IMR-90 (cell line): ENCODE measurements at regions not wholly inside any gene's neighbourhood (a gene's known extent, or its start where the extent isn't known, plus 50 kb on each side); places are given as distances from the start of the nearest gene placed in this dataset.
A peak's percentile ranks its signal among the peaks of the same experiment; 100 is the strongest.

Experiments
- ATAC-seq: fragments of 200-7000 bp; cut with Tn5 transposase; 2 replicates; pipeline ENCODE4 v1.9.1; 2020; ENCODE audit warnings: low read depth, mild to moderate bottlenecking, moderate library complexity
- BruUV-seq: library from RNA; stranded (reverse); fragments of 400-500 nt; replicated peaks from 2 replicates; lab custom pipeline; 2021; lab: Mats Ljungman, UMichigan
- CTCF ChIA-PET: fragments of 300-600 bp; formaldehyde crosslinking; extraction: SDS; loops from one replicate; lab custom pipeline; 2021; ENCODE audit warnings: antibody characterized with exemption; lab: Yijun Ruan, JAX
- POLR2A ChIA-PET: fragments of 300-600 bp; sonication (Branson Sonifier 250); formaldehyde crosslinking; loops from one replicate; lab custom pipeline; 2022; ENCODE audit warnings: antibody characterized with exemption; ENCODE audit not compliant: unreplicated experiment; lab: Charles Lee
- DNase-seq: peaks from one replicate; pipeline ENCODE4 v3.0.0; 2013
- H2AFZ ChIP-seq: replicated peaks from 2 replicates; pipeline ENCODE3; 2013; ENCODE audit warnings: low read length, mild to moderate bottlenecking; ENCODE audit not compliant: poor library complexity
- H2AK5ac ChIP-seq: 2 replicates; pipeline ENCODE4 v1.6.1; 2013; ENCODE audit warnings: low read depth, low read length, inconsistent platforms
- H2AK9ac ChIP-seq: replicated peaks from 2 replicates; pipeline ENCODE3; 2013; ENCODE audit warnings: mild to moderate bottlenecking, low read depth, low read length, moderate library complexity; ENCODE audit not compliant: poor library complexity
- H2BK120ac ChIP-seq: 2 replicates; pipeline ENCODE4 v1.6.1; 2013; ENCODE audit warnings: low read depth, low read length, inconsistent platforms
- H2BK15ac ChIP-seq: 3 replicates; pipeline ENCODE4 v1.6.1; 2013; ENCODE audit warnings: low read depth, low read length, inconsistent platforms
- H2BK20ac ChIP-seq: 2 replicates; pipeline ENCODE4 v1.6.1; 2013; ENCODE audit warnings: low read depth, mild to moderate bottlenecking, inconsistent platforms, low read length, moderate library complexity
- H2BK5ac ChIP-seq: 2 replicates; pipeline ENCODE4 v1.6.1; 2013; ENCODE audit warnings: mild to moderate bottlenecking, low read depth, low read length, inconsistent platforms; ENCODE audit not compliant: poor library complexity, severe bottlenecking
- H3K14ac ChIP-seq: replicated peaks from 2 replicates; pipeline ENCODE4 v1.6.1; 2013; ENCODE audit warnings: low read depth, low read length, inconsistent platforms
- H3K18ac ChIP-seq: 2 replicates; pipeline ENCODE4 v1.6.1; 2013; ENCODE audit warnings: low read depth, low read length, control low read depth
- H3K23ac ChIP-seq: 2 replicates; pipeline ENCODE4 v1.6.1; 2013; ENCODE audit warnings: low read depth, low read length, inconsistent platforms
- H3K27ac ChIP-seq: 2 replicates; pipeline ENCODE4 v1.5.1; 2013; ENCODE audit warnings: mild to moderate bottlenecking, control low read depth, low read length; ENCODE audit not compliant: insufficient read depth
- H3K27me3 ChIP-seq: 2 replicates; pipeline ENCODE4 v1.6.1; 2013; ENCODE audit warnings: low read length; ENCODE audit not compliant: control insufficient read depth, insufficient read depth
- H3K36me3 ChIP-seq: 2 replicates; pipeline ENCODE4 v1.6.1; 2013; ENCODE audit warnings: low read length, mixed read lengths; ENCODE audit not compliant: control insufficient read depth, insufficient read depth
- H3K4ac ChIP-seq: 2 replicates; pipeline ENCODE4 v1.6.1; 2013; ENCODE audit warnings: low read depth, low read length, inconsistent platforms
- H3K4me1 ChIP-seq: 2 replicates; pipeline ENCODE4 v1.6.1; 2013; ENCODE audit warnings: low read length, mixed read lengths; ENCODE audit not compliant: control insufficient read depth, insufficient read depth
- H3K4me2 ChIP-seq: 2 replicates; pipeline ENCODE4 v1.6.1; 2013; ENCODE audit warnings: low read depth, mild to moderate bottlenecking, control low read depth, low read length, moderate library complexity
- H3K4me3 ChIP-seq: 2 replicates; pipeline ENCODE4 v1.5.1; 2013; ENCODE audit warnings: low read depth, mild to moderate bottlenecking, control low read depth, low read length, moderate library complexity; ENCODE audit not compliant: insufficient read depth
- H3K56ac ChIP-seq: 2 replicates; pipeline ENCODE4 v1.6.1; 2013; ENCODE audit warnings: low read length, inconsistent platforms; ENCODE audit not compliant: insufficient read depth; ENCODE audit errors: extremely low read depth
- H3K79me1 ChIP-seq, 2 experiments: 2 replicates each; pipeline ENCODE4 v1.6.1; 2013; ENCODE audit warnings: low read length in 2 of 2, inconsistent platforms in 1 of 2, low read depth in 1 of 2
- H3K9ac ChIP-seq: 2 replicates; pipeline ENCODE4 v1.6.1; 2013; ENCODE audit warnings: low read depth, low read length, control low read depth
- H3K9me1 ChIP-seq: 2 replicates; pipeline ENCODE4 v1.6.1; 2013; ENCODE audit warnings: low read length, inconsistent platforms; ENCODE audit not compliant: insufficient read depth
- H3K9me3 ChIP-seq: 2 replicates; pipeline ENCODE4 v1.6.1; 2013; ENCODE audit warnings: low read length; ENCODE audit not compliant: control insufficient read depth, insufficient read depth
- H4K20me1 ChIP-seq: 2 replicates; pipeline ENCODE4 v1.6.1; 2013; ENCODE audit warnings: low read length, inconsistent platforms; ENCODE audit not compliant: insufficient read depth
- H4K5ac ChIP-seq: 2 replicates; pipeline ENCODE4 v1.6.1; 2013; ENCODE audit warnings: mild to moderate bottlenecking, low read depth, low read length, control low read depth
- H4K8ac ChIP-seq, 2 experiments: 2 replicates each; pipeline ENCODE4 v1.6.1; 2013; ENCODE audit warnings: low read depth in 2 of 2, low read length in 2 of 2, control low read depth in 1 of 2, inconsistent platforms in 1 of 2
- H4K91ac ChIP-seq: 2 replicates; pipeline ENCODE4 v1.6.1; 2013; ENCODE audit warnings: low read depth, low read length, inconsistent platforms; ENCODE audit not compliant: insufficient read depth
- MAFK ChIP-seq: IDR thresholded peaks from 2 replicates; pipeline ENCODE4 v1.6.1; 2012; ENCODE audit warnings: low read depth, low read length, improper control_type of control experiment
- RFX5 ChIP-seq: IDR thresholded peaks from 2 replicates; pipeline ENCODE4 v1.8.0; 2012; ENCODE audit warnings: low read depth, mild to moderate bottlenecking, low read length, moderate library complexity
- WGBS, 2 experiments: methylation state at CpG; one replicate each; pipeline versions ENCODE4 v1.1.5 to v1.1.7; 2013; ENCODE audit warnings: missing lambda C conversion rate in 2 of 2; ENCODE audit not compliant: insufficient read length in 1 of 2; ENCODE audit errors: extremely low coverage in 2 of 2; 5-methylcytosine and 5-hydroxymethylcytosine counted together
- dilution Hi-C: fragments of 300-500 bp; cut with HindIII; formaldehyde crosslinking; loops from one replicate; pipeline ENCODE4 v1.14.3; 2018; ENCODE audit warnings: low sequenced_read_pairs; ENCODE audit not compliant: unreplicated experiment
- in situ Hi-C: fragments of 300-500 bp; cut with MboI; formaldehyde crosslinking; loops from 3 replicates; pipeline ENCODE4 v1.14.3; 2019; ENCODE audit warnings: low sequenced_read_pairs, inconsistent platforms, mixed read lengths
- intact Hi-C: fragments of 100-400 bp; cut with micrococcal nuclease; formaldehyde crosslinking; loops from 2 replicates; pipeline ENCODE4 v1.10.0; 2022

DNA sequence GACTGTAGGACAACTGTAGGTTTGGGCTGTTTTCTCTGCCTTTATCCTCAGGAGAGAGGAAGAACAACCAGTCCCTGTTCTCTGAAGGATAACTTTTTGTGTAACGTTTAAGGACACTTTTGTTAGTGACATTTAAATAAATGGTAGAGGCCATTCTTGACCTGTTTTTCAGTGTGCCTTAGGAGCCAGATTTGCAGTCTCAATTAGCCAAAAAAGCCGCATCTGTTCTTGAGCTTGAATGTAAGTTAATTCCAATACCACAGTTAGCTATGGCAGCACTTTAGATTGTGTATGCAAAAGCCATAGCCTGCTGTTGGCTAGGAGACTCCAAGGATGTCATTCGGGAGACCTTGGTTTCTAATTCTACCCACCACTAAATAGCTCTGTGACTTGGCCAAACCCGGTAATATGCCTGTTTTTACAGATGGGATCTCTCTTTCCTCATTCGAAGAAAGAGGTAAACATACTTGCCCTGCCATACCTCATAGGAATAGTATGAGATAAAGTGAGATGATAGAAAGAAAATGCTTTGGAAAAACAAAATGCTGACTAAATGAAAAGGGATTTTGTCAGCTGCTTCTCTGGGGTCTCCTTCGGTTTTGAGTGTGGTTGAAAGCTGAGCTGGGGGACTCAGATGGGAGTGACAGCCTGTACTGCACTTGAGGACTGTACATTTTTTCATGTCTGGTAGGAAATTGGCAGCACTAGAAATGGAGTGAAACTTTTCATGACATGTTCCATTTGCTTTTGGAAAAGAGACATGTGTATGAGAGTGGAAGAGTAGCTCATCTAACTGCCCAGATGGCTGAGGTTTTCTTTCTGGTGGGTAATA is 57.3 kb upstream of the ROPN1 start:
- no peak overlapping the region for H2BK20ac ChIP-seq
- H3K23ac ChIP-seq: no peak overlapping the region; the same call in 1 of the 2 replicates
- no peaks in the 10 kb centered on the region for H3K9me1 ChIP-seq
- H3K4ac ChIP-seq: no peak overlapping the region
- no peak overlapping the region for H2BK5ac ChIP-seq
- H3K14ac ChIP-seq: no peak overlapping the region
- ChIA-PET CTCF (interaction anchor here (0.7 to 1.7 kb wide), 2 partner anchors 16 to 33 kb away, joined by 3 to 5 read pairs; partner anchors contain the start of gene KALRN), POLR2A (no interaction called here)
- no peak for TF ChIP-seq RFX5
- peak; percentile 49; the same call in 1 of the 2 replicates for TF ChIP-seq MAFK
- H3K18ac ChIP-seq: no peak overlapping the region
- no peak overlapping the region for H4K8ac ChIP-seq
- in situ Hi-C loops (no loop called here), intact Hi-C loops (no loop called here), dilution Hi-C loops (no loop called here)
- ATAC-seq (no peak), DNase-seq (no peak)
- no peak overlapping the region for H3K4me3 ChIP-seq
- BruUV-seq: no TSS peak
- H3K9me3 ChIP-seq: no peaks in the 10 kb centered on the region
- no peak overlapping the region for H3K56ac ChIP-seq
- no peak overlapping the region for H4K5ac ChIP-seq
- no peak overlapping the region for H3K9ac ChIP-seq
- peaks cover 11% of the 10 kb centered on the region for H3K27me3 ChIP-seq
- H4K20me1 ChIP-seq: no peaks in the 10 kb centered on the region
- peaks cover 0 to 3% of the 10 kb centered on the region in 2 experiments; a peak in 1 of 4 replicates for H3K79me1 ChIP-seq
- H2AK9ac ChIP-seq: no peak overlapping the region
- no peak overlapping the region for H3K27ac ChIP-seq
- no peak overlapping the region for H2BK15ac ChIP-seq
- no peak overlapping the region for H2AFZ ChIP-seq
- H2AK5ac ChIP-seq: no peak overlapping the region
- no peaks in the 10 kb centered on the region for H3K4me1 ChIP-seq
- no peak overlapping the region for H3K4me2 ChIP-seq
- no peaks in the 10 kb centered on the region for H3K36me3 ChIP-seq
- no peak overlapping the region for H2BK120ac ChIP-seq
- WGBS, 2 experiments: no CpG with 5 or more reads among the region's 6 CpGs
- no peak overlapping the region for H4K91ac ChIP-seq
